HepG2 (cell line): ENCODE measurements at regions not wholly inside any gene's neighbourhood (a gene's known extent, or its start where the extent isn't known, plus 50 kb on each side); places are given as distances from the start of the nearest gene placed in this dataset.

Experiments used
- ZNF407 ChIP-seq: sonication (generic); formaldehyde crosslinking; IDR thresholded peaks from one replicate; pipeline ENCODE4 v1.5.1; 2020; ENCODE audit warnings: mild to moderate bottlenecking, missing genetic modification reagents; ENCODE audit errors: not compliant biosample characterization
- ZNF609 ChIP-seq: sonication (generic); formaldehyde crosslinking; IDR thresholded peaks from 2 replicates; pipeline ENCODE4 v1.4.0; 2020; ENCODE audit warnings: mild to moderate bottlenecking, missing genetic modification reagents, borderline replicate concordance

- TF ChIP-seq ZNF609 (CRISPR knock-in tag) (no peak), ZNF407 (CRISPR knock-in tag) (no peak)
These were observed 235.6 kb upstream of the RBBP8 start (continued) for GRCh38 chr18:22697561-22697960.
